GM12878 (cell line): ENCODE measurements at regions not wholly inside any gene's neighbourhood (a gene's known extent, or its start where the extent isn't known, plus 50 kb on each side); places are given as distances from the start of the nearest gene placed in this dataset.

ENCODE experiments used
- ATAC-seq: fragments of 200-7000 bp; cut with Tn5 transposase; 3 replicates; pipeline ENCODE4 v1.9.1; 2020; ENCODE audit warnings: mild to moderate bottlenecking, moderate library complexity
- BruUV-seq: library from RNA; stranded (reverse); fragments of 400-500 nt; replicated peaks from 2 replicates; lab custom pipeline; 2021; lab: Mats Ljungman, UMichigan
- CTCF ChIA-PET: fragments of 300-600 bp; sonication (Branson Sonifier 250); formaldehyde crosslinking; extraction: SDS; loops from one replicate; lab custom pipeline; 2021; ENCODE audit warnings: inconsistent platforms; lab: Yijun Ruan, JAX
- POLR2A ChIA-PET: fragments of 350-600 bp; formaldehyde crosslinking; extraction: SDS; loops from one replicate; lab custom pipeline; 2021; ENCODE audit warnings: inconsistent platforms; lab: Charles Lee
- RAD21 ChIA-PET: fragments of 300-600 bp; sonication (Branson Sonifier 250); formaldehyde crosslinking; loops from one replicate; lab custom pipeline; 2023; ENCODE audit warnings: antibody characterized with exemption; ENCODE audit not compliant: unreplicated experiment; lab: Charles Lee
- SMC1A ChIA-PET: fragments of 300-600 bp; sonication (Branson Sonifier 250); formaldehyde crosslinking; loops from one replicate; lab custom pipeline; 2023; ENCODE audit not compliant: unreplicated experiment, uncharacterized antibody; lab: Charles Lee
- DNase-seq: peaks from one replicate; pipeline ENCODE4 v3.0.0-alpha.2; 2011; ENCODE audit warnings: low read depth, low spot score
- FAIRE-seq: peaks from 3 replicates; lab custom pipeline; 2011; peaks lifted over from hg19 to GRCh38; lab: Jason Lieb, UNC
- H2AFZ ChIP-seq: 2 replicates; pipeline ENCODE4 v1.6.0; 2011; ENCODE audit warnings: low read depth, low read length, control low read depth; ENCODE audit not compliant: control insufficient read depth
- H3K27ac ChIP-seq: 2 replicates; pipeline ENCODE4 v1.5.1; 2011; ENCODE audit warnings: control low read depth; ENCODE audit not compliant: control insufficient read depth, insufficient read depth
- H3K27me3 ChIP-seq, 2 experiments: replicated peaks in 1 of 2; 2 replicates each; pipeline versions ENCODE4 v1.6.0 to v1.6.1; 2011; ENCODE audit warnings: low read length in 1 of 2; ENCODE audit not compliant: control insufficient read depth in 2 of 2, insufficient read depth in 2 of 2
- H3K36me3 ChIP-seq, 2 experiments: 2 replicates each; pipeline ENCODE4 v1.5.1; 2011; ENCODE audit warnings: low read length in 1 of 2; ENCODE audit not compliant: control insufficient read depth in 2 of 2, insufficient read depth in 2 of 2
- H3K4me1 ChIP-seq: 2 replicates; pipeline ENCODE4 v1.6.1; 2011; ENCODE audit warnings: mild to moderate bottlenecking, low read length, moderate library complexity, mixed read lengths; ENCODE audit not compliant: control insufficient read depth, insufficient read depth
- H3K4me2 ChIP-seq: 2 replicates; pipeline ENCODE4 v1.6.0; 2011; ENCODE audit warnings: control low read depth; ENCODE audit not compliant: control insufficient read depth, insufficient read depth
- H3K4me3 ChIP-seq: fragments of 200-600 bp; sonication (generic); 2 replicates; pipeline ENCODE4 v1.5.1; 2016
- H3K79me2 ChIP-seq: 2 replicates; pipeline ENCODE4 v1.6.0; 2011; ENCODE audit warnings: low read length; ENCODE audit not compliant: control insufficient read depth, insufficient read depth
- H3K9ac ChIP-seq: 2 replicates; pipeline ENCODE4 v1.8.0; 2011; ENCODE audit warnings: low read length, control low read depth, mixed read lengths; ENCODE audit not compliant: control insufficient read depth, insufficient read depth
- H3K9me3 ChIP-seq: replicated peaks from 3 replicates; pipeline ENCODE4 v1.5.1; 2011; ENCODE audit warnings: mild to moderate bottlenecking, low read length; ENCODE audit not compliant: control insufficient read depth, insufficient read depth
- H4K20me1 ChIP-seq: 2 replicates; pipeline ENCODE4 v1.6.0; 2011; ENCODE audit not compliant: control insufficient read depth, insufficient read depth
- CEBPB ChIP-seq, 2 experiments: fragments of 150-350 bp in 1 of 2; IDR thresholded peaks; 2 replicates each; pipeline ENCODE4 v1.6.1; 2012 to 2014; ENCODE audit warnings: low read depth in 2 of 2, low read length in 2 of 2, borderline replicate concordance in 1 of 2, inconsistent platforms in 1 of 2
- ESRRA ChIP-seq: IDR thresholded peaks from 2 replicates; pipeline ENCODE4 v1.6.1; 2012; ENCODE audit warnings: mild to moderate bottlenecking, low read length, improper control_type of control experiment
- FOS ChIP-seq: IDR thresholded peaks from 3 replicates; pipeline ENCODE4 v1.6.1; 2011; ENCODE audit warnings: borderline replicate concordance; ENCODE audit not compliant: insufficient read length; ENCODE audit errors: extremely low read depth
- IRF4 ChIP-seq: IDR thresholded peaks from 2 replicates; pipeline ENCODE4 v1.6.1; 2011; ENCODE audit warnings: low read depth, low read length
- IRF5 ChIP-seq: fragments of 450-650 bp; IDR thresholded peaks from 2 replicates; pipeline ENCODE4 v1.6.1; 2017; ENCODE audit warnings: borderline replicate concordance
- MXI1 ChIP-seq: fragments of 150-350 bp; IDR thresholded peaks from 2 replicates; pipeline ENCODE4 v1.6.1; 2011; ENCODE audit warnings: low read depth, mild to moderate bottlenecking, inconsistent platforms, low read length, improper control_type of control experiment
- RAD51 ChIP-seq: fragments of 450-650 bp; IDR thresholded peaks from 2 replicates; pipeline ENCODE4 v1.6.1; 2016; ENCODE audit warnings: moderate library complexity, mild to moderate bottlenecking, inconsistent platforms
- SP1 ChIP-seq: IDR thresholded peaks from one replicate; pipeline ENCODE4 v1.6.1; 2011; ENCODE audit warnings: low read depth, low read length
- ZNF622 ChIP-seq: fragments of 450-650 bp; IDR thresholded peaks from 2 replicates; pipeline ENCODE4 v1.6.1; 2017; ENCODE audit warnings: mild to moderate bottlenecking, inconsistent platforms
- WGBS: methylation state at CpG from one replicate; pipeline ENCODE4 v1.1.6; 2016; ENCODE audit warnings: low lambda C conversion rate; ENCODE audit not compliant: insufficient replicate concordance, insufficient coverage; ENCODE audit errors: missing lambda C conversion rate; 5-methylcytosine and 5-hydroxymethylcytosine counted together
- in situ Hi-C: fragments of 300-500 bp; cut with MboI; formaldehyde crosslinking; loops from 9 replicates; pipeline ENCODE4 v1.14.3; 2018; ENCODE audit warnings: mixed read lengths
- intact Hi-C: fragments of 100-400 bp; cut with micrococcal nuclease; formaldehyde crosslinking; loops from one replicate; pipeline ENCODE4 v1.14.2; 2022; ENCODE audit not compliant: unreplicated experiment

DNA sequence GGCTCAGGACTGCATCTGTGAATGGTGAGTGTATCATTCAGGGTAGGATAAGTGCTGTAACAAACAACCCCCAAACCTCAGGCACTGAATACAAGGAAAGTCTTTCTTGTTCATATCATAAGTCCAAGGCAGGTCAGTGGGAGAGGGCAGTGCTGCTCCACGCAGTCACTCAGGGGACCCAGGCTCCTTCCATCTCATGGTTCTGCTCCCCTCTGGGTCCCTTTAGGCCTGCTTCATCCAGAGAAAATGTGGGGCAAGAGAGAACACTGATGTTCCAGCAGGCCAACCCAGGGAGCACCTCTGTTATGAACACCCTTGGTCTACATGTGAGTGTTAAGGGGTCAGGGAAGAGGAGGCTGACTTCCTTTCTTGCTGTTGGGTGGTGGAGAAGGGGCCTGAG, 187.8 kb downstream of the CHST1 start:
- Histone ChIP-seq H3K9ac (no peak overlapping the region), H3K27me3 (peaks cover 0 to 5% of the 10 kb centered on the region in 2 experiments; a peak in 3 of 4 replicates), H3K27ac (no peak overlapping the region), H2AFZ (no peak overlapping the region), H3K9me3 (no peaks in the 10 kb centered on the region), H3K4me2 (no peak overlapping the region), H3K36me3 (no peaks in the 10 kb centered on the region), H3K4me1 (no peaks in the 10 kb centered on the region), H3K79me2 (no peaks in the 10 kb centered on the region), H3K4me3 (no peak overlapping the region), H4K20me1 (no peaks in the 10 kb centered on the region)
- CTCF ChIA-PET: no interaction called here
- in situ Hi-C loops: no loop called here
- 0% methylated on average over 1 of the region's 1 CpG for WGBS
- RAD21 ChIA-PET: no interaction called here
- no peak for FAIRE-seq
- no peak for ATAC-seq
- POLR2A ChIA-PET: no interaction called here
- TF ChIP-seq CEBPB (IDR thresholded peaks at IDR 0.05; ENCODE audit: borderline replicate concordance in 1 of 2, low read depth in 2 of 2, low read length in 2 of 2) (no peak), FOS (no peak)
- intact Hi-C loops: no loop called here
- SMC1A ChIA-PET: no interaction called here
- DNase-seq: no peak
- no TSS peak for BruUV-seq

DNA sequence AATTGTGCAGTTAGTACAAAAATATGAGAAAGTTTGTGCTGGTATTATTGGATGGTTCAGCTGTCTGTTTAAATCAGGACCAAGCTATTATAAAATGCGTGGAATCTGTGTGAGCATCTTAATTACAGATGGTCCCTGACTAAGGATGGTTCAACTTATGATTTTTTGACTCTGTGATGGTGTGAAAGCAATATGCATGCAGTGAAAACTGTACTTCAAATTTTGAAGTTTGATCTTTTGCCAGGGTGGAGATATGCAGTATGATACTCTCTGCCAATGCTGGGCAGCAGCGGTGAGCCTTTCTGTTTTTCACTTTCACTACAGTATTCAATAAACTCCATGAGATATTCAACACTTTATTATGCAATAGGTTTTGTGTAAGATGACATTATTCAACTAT, 189.3 kb downstream of the CHST1 start:
- FAIRE-seq: no peak
- RAD21 ChIA-PET: no interaction called here

More for the DNA sequence above, 189.3 kb downstream of the CHST1 start:
- in situ Hi-C loops (no loop called here), intact Hi-C loops (no loop called here)
- ChIA-PET CTCF (interaction anchor here (0.9 kb wide), 1 partner anchor 105 kb away, joined by 3 read pairs; no protein-coding TSS in a partner anchor), SMC1A (no interaction called here), POLR2A (no interaction called here)
- Histone ChIP-seq H2AFZ (no peak overlapping the region), H3K4me2 (no peak overlapping the region), H3K27ac (no peak overlapping the region), H3K36me3 (no peaks in the 10 kb centered on the region), H3K9ac (no peak overlapping the region), H3K27me3 (peaks cover 0 to 5% of the 10 kb centered on the region in 2 experiments; a peak in 3 of 4 replicates), H3K9me3 (no peaks in the 10 kb centered on the region), H4K20me1 (no peaks in the 10 kb centered on the region), H3K79me2 (no peaks in the 10 kb centered on the region), H3K4me3 (no peak overlapping the region), H3K4me1 (no peaks in the 10 kb centered on the region)
- no peak for DNase-seq
- no peak for ATAC-seq
- no peak for TF ChIP-seq IRF5
- TF ChIP-seq MXI1: no peak
- TF ChIP-seq ZNF622: no peak
- no peak for TF ChIP-seq SP1
- no peak for TF ChIP-seq RAD51
- TF ChIP-seq IRF4: no peak
- no peak for TF ChIP-seq ESRRA
- no TSS peak for BruUV-seq
- 2% methylated on average over 2 of the region's 2 CpGs for WGBS
